ENCODE measurements at regions not wholly inside any gene's neighbourhood (a gene's known extent, or its start where the extent isn't known, plus 50 kb on each side); places are given as distances from the start of the nearest gene placed in this dataset.

- no peaks in the 10 kb centered on the region for H3K9me3 Mint-ChIP-seq
- H3K4me1 Mint-ChIP-seq = no peaks in the 10 kb centered on the region
- no peak for DNase-seq
- Histone ChIP-seq H3K4me1 (ENCODE audit: control insufficient read depth, insufficient read depth, low read length) (no peaks in the 10 kb centered on the region), H3K36me3 (ENCODE audit: control insufficient read depth, insufficient read depth, low read length) (no peaks in the 10 kb centered on the region), H3K27me3 (ENCODE audit: control insufficient read depth, insufficient read depth, low read length, poor library complexity, severe bottlenecking) (no peaks in the 10 kb centered on the region), H3K4me3 (ENCODE audit: low read length) (no peak overlapping the region), H3K9ac (ENCODE audit: extremely low read depth, low read length, poor library complexity, severe bottlenecking) (no peak overlapping the region), H3K27ac (ENCODE audit: low read depth, low read length) (no peak overlapping the region), H3K9me3 (ENCODE audit: control insufficient read depth, low read length) (no peaks in the 10 kb centered on the region)
- no peaks in the 10 kb centered on the region for H3K27me3 Mint-ChIP-seq (ENCODE audit: insufficient read depth)
- no peaks in the 10 kb centered on the region for H3K36me3 Mint-ChIP-seq (ENCODE audit: low read depth)
- H3K4me3 Mint-ChIP-seq = no peak overlapping the region
- no peak for TF ChIP-seq CTCF (conservative IDR thresholded peaks at IDR 0.05)
- H3K27ac Mint-ChIP-seq = no peak overlapping the region
- WGBS, 2 experiments (ENCODE audit: insufficient coverage in 1 of 2, insufficient read length in 1 of 2) = 83 to 86% methylated on average over 1 of the region's 1 CpG
Measured at GRCh38 chr4:164373021-164373420, 380.9 kb upstream of the SMIM31 start.

- Histone ChIP-seq H3K27me3 (ENCODE audit: control insufficient read depth, insufficient read depth, low read length, poor library complexity, severe bottlenecking) (peaks cover 16% of the 10 kb centered on the region), H3K27ac (ENCODE audit: low read depth, low read length) (no peak overlapping the region), H3K4me3 (ENCODE audit: low read length) (no peak overlapping the region), H3K4me1 (ENCODE audit: control insufficient read depth, insufficient read depth, low read length) (no peaks in the 10 kb centered on the region), H3K9ac (ENCODE audit: extremely low read depth, low read length, poor library complexity, severe bottlenecking) (no peak overlapping the region), H3K9me3 (ENCODE audit: control insufficient read depth, low read length) (no peaks in the 10 kb centered on the region), H3K36me3 (ENCODE audit: control insufficient read depth, insufficient read depth, low read length) (no peaks in the 10 kb centered on the region)
- no peak for DNase-seq
- Mint-ChIP-seq H3K36me3 (ENCODE audit: low read depth) (no peaks in the 10 kb centered on the region), H3K27me3 (ENCODE audit: insufficient read depth) (peaks cover 15% of the 10 kb centered on the region), H3K9me3 (no peaks in the 10 kb centered on the region), H3K4me1 (no peaks in the 10 kb centered on the region), H3K4me3 (no peak overlapping the region), H3K27ac (no peak overlapping the region)
- TF ChIP-seq CTCF (conservative IDR thresholded peaks at IDR 0.05) = no peak
- 97 to 100% methylated on average over 2 to 3 of the region's 4 CpGs for WGBS, 2 experiments (ENCODE audit: insufficient coverage in 1 of 2, insufficient read length in 1 of 2)
Measured at GRCh38 chr4:164377277-164377676, 376.7 kb upstream of the SMIM31 start.

GRCh38 chr4:164378361-164378760, 375.6 kb upstream of the SMIM31 start:
- no peak overlapping the region for H3K27ac Mint-ChIP-seq
- H3K9ac ChIP-seq (ENCODE audit: extremely low read depth, low read length, poor library complexity, severe bottlenecking) = no peak overlapping the region
- H3K9me3 ChIP-seq (ENCODE audit: control insufficient read depth, low read length) = no peaks in the 10 kb centered on the region
- 94 to 100% methylated on average over 2 to 5 of the region's 5 CpGs for WGBS, 2 experiments (ENCODE audit: insufficient coverage in 1 of 2, insufficient read length in 1 of 2)
- no peaks in the 10 kb centered on the region for H3K36me3 ChIP-seq (ENCODE audit: control insufficient read depth, insufficient read depth, low read length)
- H3K4me3 Mint-ChIP-seq = no peak overlapping the region
- no peak overlapping the region for H3K4me3 ChIP-seq (ENCODE audit: low read length)
- TF ChIP-seq CTCF (conservative IDR thresholded peaks at IDR 0.05) = no peak
- H3K4me1 Mint-ChIP-seq = peaks cover 4% of the 10 kb centered on the region
- no peak overlapping the region for H3K27ac ChIP-seq (ENCODE audit: low read depth, low read length)
- H3K36me3 Mint-ChIP-seq (ENCODE audit: low read depth) = no peaks in the 10 kb centered on the region
- DNase-seq = no peak
- no peaks in the 10 kb centered on the region for H3K4me1 ChIP-seq (ENCODE audit: control insufficient read depth, insufficient read depth, low read length)
- H3K27me3 Mint-ChIP-seq (ENCODE audit: insufficient read depth) = peaks cover 25% of the 10 kb centered on the region
- H3K9me3 Mint-ChIP-seq = no peaks in the 10 kb centered on the region
- H3K27me3 ChIP-seq (ENCODE audit: control insufficient read depth, insufficient read depth, low read length, poor library complexity, severe bottlenecking) = peaks cover 27% of the 10 kb centered on the region
